ENCODE measurements at regions not wholly inside any gene's neighbourhood (a gene's known extent, or its start where the extent isn't known, plus 50 kb on each side); places are given as distances from the start of the nearest gene placed in this dataset.
"Not testable (repeated sequence)": the region's sequence is repeated elsewhere in the genome, so short reads cannot be mapped to it uniquely, and the experiment has no call there.

DNA sequence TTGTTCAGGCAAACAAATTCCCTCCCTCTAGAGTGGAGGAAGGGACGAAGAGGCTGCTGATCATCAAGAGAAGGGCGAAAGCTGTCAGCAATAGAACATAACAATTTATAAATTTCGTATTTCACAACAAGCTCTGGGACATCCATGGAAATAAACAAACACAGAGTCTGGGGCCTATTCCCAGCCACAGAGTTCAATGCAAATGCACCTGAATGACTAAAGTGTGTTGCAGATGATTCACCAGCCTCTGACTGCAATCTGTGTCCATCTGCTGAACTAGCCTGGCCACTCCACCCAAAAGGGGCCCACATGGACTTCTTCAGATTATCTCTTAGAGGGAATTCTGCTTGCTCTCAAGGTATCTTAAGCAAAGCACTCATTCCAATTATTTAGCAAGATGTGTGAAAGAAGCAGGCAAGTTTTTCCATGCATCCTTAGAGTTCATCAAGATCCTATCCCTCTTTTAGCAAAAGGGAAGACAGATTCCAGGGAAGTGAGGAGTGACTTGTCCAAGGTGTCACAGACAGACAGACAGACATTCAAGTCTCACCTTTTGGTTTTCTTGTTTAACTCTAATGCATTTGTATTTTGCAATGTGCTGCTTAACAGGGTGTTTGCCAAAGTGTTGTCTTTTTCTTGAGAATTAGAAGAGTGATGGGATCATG lies 307.8 kb upstream of the PAPPA start:
- no peak for FAIRE-seq

DNA sequence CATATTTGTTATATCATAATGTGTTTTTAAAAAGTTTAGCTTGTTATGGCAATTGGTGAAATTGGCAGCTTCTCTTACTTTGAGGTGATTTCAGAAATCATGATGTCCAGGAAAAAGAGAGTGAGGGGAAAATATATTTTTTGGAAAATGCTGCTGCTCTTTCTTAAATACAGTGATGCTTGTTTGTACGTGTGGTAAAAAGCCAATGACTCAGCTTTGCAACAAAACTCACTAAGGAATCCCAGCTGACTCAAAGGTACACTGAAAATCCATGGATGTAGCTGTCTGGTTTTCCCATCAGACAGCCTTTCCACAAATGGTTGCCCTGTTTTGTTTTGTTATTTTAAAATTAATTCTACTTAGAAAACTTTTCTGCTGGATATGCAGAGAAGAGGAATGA lies 306.4 kb upstream of the PAPPA start:
- no peak for FAIRE-seq

DNA sequence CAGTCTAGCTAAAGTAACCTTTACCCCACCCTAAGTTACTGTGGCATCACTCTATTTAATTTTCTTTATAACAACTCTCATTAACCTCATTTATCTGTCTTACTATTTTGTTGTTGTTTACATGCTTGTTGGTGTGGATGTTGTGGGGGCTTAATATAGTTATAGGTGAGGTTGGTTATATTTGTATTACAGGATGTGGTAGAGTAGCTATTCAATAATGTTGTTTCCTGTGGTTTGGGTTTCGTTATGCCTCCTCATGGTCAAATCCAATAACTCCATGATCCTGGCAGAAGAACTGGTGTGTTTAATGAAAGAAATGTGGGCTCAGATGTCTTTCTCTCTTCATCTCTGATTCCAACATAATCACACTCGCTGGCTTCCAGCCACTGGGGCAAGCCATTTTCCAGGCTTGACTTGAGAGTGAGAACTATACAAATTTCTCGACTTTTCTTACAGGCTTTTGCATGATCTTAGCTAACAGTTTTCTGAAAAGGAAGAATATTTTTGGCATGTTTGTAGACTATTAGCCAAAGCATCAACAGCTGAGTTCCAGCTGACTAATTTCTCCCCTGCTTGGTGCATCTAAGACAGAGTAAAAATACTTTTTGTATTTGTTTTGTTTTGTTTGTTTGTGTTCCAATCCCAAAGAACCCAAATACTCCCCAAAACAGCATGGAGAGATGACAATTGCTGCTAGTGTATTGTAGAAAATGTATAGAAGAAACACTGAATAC lies 303.7 kb upstream of the PAPPA start:
- FAIRE-seq: no peak

DNA sequence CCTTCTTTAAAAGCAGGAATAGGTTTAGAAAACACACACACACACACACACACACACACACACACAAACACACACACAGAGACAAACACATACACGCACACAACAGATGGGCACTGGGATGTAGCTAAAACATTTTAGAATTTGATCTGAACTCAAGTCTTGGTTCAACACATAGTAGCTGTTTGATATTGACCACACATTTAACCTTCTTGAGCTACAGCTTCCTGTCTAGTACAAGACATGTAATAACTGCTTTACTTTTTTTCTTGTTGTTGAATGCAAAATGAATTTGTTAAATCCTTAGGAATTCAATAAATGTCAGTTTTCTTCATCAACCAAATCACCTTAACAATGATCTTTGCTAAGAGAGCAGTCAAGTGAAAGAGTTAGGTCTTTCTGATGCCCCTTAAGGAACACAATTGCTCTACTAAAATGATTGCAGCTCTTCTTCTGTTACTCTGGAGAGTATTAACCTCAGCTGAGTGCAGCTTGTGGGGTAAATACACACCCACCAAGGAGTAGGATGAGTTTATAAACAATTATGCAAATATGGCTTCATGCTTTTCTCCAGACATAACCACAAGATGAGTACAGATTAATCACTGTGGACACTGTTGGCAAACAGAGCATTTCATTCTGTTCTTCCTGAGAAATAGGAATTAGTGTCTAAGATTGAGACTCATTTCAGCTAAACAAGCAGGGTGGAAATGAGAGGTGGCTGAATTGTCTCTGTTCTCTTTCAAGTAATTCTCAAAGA lies 302.9 kb upstream of the PAPPA start:
- FAIRE-seq: no peak

DNA sequence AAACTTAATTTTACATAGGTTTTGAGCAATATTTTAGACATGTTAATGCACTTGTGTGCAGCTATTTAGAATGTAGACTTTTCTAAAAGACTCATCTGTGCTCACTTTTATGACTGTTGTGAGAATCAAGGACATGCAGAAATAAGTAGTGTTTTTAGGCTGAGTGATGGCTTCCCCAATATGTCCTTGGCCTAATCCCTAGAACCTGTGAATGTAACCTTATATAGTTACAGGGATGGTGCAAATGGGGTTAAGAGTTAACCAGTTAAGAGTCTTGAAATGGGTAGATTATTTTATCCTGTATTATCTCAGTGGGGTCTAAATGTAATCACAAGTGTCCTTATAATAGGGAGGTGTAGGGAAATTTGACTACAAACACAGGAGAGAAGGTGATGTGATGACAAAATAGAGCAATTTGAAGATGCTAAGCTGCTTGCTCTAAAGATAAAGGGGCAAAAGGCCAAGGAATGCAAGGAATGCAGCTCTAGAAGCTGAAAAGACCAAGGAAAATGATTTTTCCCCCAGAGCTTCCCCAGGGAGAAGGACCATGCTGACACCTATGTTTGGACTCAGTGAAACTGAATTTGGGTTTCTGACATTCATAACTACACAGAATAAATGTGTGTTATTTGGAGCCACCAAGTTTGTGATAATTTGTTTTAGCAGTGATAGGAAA lies 298.0 kb upstream of the PAPPA start:
- no peak for FAIRE-seq

DNA sequence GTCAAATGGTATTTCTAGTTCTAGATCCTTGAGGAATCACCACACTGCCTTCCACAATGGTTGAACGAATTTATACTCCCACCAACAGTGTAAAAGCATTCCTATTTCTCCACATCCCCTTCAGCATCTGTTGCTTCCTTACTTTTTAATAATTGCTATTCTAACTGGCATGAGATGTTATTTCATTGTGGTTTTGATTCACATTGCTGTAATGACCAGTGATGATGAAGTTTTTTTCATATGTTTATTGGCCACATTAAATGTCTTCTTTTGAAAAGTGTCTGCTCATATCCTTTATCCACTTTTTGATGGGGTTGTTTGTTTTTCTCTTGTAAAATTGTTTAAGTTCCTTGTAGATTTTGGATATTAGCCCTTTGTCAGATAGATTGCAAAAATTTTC lies 295.2 kb upstream of the PAPPA start:
- FAIRE-seq: not testable (repeated sequence)

DNA sequence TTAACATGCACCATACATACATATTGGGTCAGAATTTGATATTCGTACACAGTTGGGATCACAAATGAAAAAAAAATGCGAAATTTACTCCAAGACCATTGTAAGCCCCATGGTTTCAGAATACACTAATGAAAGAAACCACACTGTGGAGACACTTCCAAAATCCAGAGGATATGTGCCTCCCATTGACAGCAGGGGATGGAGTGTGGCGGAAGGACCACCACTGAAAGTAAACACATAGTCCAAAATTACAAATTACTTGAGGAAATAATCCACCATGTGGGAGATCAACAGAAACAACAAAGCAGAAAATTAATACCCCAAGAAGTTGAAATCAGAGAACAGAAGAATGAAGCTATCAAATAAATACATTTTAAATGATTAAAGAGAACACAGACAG lies 291.6 kb upstream of the PAPPA start:
- FAIRE-seq: no peak

DNA sequence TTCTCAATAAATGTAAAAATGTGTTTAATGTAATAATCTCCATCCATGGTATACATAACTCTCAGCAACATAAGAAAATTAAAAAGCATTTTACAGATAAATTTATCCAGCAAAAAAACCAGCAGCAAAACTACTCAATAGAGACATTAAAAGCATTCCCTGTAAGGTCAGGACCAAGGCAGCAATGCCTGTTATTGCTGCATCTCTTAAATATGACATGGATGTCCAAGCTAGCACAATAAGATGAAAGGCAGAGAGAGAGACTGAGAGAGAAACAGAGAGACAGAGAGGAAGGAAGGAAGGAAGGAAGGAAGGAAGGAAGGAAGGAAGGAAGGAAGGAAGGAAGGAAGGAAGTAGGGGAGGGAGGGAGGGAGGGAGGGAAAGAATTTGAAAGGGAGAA lies 289.0 kb upstream of the PAPPA start:
- FAIRE-seq: no peak

DNA sequence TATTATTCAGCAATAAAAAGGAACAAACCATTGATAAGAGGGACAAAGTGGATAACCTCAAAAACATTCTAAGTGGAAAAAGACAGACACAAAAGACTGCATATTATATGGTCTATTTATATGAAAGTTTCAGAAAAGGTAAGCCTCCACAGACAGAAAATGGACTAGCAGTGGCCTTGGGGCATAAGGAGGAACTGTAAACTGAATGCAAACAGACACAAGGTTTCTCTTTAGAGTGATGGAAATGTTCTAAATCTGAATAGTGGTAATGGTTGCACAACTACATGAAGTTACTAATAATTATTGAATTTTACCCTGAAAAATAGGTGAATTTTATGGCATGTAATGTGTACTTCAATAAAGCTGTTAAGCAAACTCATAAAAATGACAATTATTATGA lies 286.3 kb upstream of the PAPPA start:
- no peak for FAIRE-seq

DNA sequence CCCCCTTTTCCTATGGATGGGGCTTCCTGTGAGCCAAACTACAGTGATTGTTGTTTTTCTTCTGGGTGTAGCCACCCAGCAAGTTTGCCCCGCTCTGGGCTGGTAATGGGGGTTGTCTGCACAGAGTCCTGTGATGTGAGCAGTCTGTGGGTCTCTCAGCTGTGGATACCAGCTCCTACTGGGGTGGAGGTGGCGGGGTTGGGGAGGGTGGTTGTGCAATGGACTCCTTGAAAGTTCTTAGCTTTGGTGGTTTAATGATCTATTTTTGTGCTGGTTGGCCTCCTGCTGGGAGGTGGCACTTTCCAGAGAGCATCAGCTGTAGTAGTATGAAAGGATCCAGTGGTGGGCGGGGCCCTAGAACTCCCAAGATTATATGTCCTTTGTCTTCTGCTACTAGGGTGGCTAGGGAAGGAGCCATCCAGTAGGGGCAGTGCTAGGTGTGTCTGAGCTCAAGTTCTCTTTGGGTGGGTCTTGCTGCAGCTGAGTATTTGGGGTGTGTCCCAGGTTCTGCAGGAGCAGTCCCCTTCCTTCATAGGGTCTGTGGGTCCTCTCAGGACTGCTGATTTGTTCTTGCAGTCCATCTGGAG lies 275.6 kb upstream of the PAPPA start:
- no peak for FAIRE-seq

DNA sequence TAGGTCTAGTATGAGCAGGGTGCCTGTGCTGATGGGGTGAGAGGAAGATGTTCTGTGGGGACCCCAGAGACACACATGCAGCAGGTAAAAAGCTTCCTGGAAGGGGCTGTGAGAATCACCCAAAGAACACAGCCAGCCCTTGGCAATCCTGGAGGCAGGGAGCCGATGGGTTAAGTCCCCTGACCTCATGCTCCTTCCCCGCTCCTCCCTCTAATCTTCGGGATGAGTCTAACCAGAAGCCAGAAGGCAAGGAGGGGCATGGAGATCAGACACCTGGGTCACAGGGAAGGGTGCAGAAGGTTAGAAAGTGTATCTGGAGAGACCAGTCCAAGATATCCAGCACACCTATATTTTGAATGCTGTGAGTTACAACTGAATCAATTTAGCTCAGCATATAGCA lies 274.1 kb upstream of the PAPPA start:
- FAIRE-seq: no peak

DNA sequence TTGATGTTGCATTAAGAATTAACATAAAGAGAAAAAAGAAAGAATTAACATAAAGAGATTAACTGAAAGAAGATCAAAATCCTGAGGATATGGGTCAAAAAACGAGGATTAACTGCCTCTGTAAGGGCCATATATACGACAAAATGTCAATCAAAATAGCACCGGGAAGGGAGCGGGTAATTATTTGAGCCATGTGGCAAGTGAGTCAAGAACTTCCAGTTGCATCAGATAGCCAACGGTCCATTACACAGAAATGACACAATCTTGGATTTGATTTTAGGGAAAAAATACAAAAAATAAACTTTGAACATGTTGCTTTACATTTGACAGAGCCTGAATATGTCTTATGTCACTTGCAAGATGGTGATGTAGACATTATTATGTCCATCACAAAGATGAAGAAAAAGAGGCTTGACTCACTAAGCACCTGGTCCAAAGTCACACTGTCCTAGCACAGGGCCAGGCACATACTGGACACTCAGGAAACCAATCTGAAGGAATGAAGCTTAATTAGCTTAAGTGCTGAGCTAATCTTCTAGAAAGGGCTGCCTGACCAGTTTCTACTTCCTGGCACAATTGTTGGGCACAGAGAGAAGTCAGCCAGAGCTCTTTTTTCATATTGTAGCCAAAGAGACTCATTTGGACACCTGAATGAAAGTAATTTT lies 273.2 kb upstream of the PAPPA start:
- FAIRE-seq: no peak

DNA sequence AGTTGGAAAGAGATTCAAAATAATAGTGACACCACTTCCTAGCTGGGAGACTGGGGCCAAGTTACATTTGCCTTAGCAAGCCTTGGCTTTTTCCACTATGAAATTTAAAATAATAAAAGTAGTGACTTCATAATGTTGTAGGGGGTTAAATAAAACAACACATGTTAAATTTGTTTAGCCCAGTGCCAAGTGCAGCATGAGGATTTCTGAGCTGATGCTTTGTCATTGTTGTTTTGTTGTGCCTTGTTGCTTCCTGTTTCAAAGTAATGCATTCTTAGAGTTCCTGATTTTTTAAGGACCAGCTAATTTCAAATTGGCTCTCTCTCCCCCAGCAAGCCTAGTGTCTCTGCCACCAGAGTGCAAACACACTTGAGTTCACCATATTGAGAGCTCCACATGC lies 270.7 kb upstream of the PAPPA start:
- no peak for FAIRE-seq

DNA sequence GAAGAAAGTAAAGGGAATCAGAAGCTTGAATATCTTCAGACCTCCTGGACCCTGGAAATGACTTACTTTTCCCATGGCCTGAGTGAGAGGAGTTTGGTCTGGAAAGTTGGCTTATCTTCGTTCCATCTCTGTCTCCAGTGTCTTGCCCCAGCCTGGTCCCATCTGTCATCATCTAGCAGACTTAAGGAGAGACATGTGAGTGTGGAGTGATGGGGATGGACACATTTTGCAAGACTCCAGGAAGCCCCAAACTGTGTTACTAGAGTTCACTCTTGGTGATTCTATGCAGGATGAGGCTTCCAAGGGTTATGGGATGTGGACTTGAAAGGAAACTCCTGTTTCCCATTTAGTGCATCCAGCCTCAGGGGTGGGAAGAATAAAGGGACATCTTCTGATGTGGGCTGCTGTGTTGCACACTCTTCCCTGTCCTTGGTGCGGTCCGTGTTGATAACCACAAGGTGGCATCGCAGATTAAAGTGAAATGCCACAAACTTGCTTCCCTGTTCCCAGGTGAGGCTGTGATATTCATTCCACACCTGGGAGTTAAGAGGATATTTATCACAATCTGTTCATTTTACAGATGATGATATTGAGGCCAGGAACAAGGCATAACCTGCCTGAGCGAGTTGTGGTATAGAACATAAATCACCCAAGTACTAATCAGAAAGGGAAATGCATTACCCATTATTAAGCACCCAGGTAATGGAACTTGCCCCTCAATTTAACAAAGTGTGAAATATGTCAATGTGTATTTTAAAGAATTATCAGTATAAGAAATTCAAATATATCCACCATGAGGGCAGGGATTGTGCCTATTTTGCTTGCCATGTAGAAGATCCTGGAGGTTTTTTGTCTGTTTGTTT lies 269.9 kb upstream of the PAPPA start:
- no peak for FAIRE-seq

DNA sequence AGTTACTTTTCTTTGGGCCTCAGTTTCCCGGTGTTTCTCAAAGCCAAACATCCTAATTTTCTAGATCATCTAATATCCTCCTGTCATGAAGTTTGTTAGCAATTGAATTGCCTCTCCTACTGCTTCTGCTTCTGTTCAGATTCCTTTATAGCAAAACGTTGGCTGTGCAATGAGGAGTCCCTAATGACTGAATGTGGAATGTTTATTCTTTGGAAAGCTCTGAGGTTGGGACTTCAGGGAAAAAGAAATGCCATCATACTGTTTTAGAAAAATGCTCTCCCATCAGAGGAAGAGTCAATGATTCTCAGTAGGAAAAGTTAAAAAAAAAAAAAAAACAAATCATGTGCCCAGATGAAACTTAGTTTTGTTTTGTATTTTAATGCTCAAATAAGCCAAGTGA lies 268.7 kb upstream of the PAPPA start:
- FAIRE-seq: no peak

DNA sequence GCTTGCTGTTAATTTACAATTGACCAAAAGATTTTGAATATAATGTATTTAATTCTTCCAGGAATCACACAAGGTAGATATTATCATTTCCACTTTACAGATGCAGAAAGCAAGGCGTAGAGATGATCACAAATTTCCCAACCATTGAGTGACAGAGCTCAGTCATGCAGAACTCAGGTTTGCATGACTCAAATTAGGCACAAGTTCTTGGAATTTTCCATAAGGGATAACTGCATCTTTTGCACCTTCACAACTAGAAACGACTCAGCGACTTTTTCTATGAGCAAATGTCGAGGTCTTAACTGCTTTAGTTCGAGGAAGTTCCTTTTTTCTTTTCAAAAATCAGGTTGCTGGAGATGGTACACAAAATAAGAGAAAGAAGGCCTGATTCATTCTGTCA lies 265.5 kb upstream of the PAPPA start:
- FAIRE-seq: no peak

DNA sequence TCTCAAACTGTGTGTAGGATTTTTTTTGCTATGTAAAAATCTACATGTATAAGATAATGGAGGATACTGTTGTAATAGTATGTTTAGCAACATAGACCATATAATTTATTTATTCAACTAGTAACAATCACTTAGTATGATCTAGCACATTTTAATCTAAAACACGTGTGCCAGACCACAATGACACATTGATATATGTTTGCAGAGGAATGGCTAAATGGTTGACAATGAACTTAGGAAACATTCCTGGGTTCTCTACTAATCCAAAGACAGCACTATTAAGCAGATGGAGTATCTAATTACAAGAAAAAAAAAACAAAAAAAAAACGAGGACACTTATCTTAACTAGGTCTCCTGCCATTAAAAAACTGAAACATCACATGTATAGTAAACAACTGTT lies 261.7 kb upstream of the PAPPA start:
- FAIRE-seq: no peak

DNA sequence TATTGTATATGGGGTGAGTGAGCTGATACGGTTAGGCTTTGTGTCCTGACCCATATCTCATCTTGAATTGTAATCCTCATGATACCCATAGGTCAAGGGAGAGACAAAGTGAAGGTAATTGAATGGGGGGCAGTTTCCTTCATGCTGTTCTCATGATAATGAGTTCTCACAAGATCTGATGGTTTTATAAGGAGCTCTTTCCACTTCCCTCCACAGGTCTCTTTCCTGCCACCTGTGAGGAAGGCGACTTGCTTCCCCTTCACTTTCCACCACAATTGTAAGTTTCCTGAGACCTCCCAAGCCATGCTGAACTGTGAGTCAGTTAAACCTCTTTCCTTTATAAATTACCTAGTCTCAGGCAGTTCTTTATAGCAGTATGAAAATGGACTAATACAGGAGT lies 255.1 kb upstream of the PAPPA start:
- not testable (repeated sequence) for FAIRE-seq

DNA sequence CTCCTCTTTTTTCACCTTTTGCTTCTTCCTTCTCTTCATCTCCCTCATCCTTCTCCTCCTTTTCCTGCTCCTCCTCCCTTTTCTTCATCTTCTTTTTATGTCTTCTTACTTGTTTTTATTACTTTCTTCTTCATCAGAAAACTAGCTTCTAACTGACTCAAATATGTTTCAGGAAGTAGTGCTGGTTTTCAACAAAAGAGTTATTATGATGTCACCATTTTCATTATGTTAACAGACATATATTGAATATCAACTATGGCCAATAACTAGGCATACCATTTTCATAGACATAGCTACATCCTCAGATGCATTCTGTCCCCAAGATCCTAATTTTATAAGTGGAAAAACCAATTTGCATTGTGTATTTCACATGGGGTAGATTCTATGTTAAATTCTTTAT lies 252.9 kb upstream of the PAPPA start:
- FAIRE-seq: no peak

DNA sequence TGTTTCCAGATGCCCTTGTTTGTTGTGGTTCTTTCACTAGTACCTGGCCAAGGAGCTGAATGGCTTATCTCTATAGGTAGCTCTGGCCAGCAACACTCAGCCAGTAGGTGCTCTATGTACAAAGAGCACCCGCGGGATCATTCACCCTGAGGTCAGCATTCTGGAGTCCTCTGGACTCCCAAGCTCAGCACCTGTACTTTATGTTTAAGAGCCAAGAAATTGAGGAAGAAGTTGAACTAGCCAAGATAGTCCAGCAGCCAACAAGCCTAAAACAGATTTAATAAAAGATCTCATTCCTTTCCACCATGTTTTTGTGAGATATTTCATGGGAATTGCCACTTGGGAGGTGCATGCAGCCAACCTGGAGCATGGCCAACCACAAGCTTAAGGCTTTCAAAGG lies 242.6 kb upstream of the PAPPA start:
- FAIRE-seq: no peak

DNA sequence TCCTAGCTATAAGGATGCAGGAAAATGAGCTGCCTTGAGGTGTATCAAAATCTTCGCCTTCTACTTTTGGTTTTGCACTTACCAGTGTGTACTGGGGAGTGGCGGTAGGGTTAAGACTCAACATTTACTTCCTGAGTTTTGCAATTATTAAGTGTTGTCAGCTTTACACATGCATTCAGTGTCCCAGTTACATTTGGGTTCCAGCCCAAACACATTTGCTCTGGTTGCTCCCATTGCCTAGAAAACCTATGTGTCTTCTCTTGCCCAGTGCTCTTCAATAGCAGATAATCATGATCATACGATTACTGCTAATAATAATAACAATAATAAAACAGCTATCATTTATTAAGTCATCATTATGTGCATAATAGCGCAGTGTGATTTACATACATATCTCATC lies 241.5 kb upstream of the PAPPA start:
- FAIRE-seq: no peak

DNA sequence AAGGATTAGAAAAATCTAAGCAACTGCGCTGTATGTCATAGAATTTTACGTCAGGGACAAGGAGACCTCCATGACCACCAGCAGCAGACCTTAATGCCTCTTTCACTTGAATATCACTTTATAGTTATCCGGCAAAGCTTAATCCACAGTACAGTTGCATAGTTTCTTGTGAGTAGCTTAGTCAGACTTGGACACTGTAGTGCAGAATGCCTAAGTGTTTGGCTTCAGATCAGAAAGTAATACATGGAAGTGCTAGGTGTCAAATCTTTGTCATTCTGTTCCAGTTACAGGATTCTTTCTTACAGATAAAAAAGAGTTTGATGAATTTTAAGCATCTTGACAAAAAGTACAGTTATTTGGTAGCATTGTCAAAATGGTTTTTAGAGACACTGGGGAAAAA lies 239.9 kb upstream of the PAPPA start:
- no peak for FAIRE-seq

Measured in islet of Langerhans (tissue), 1 donor.